ENCODE measurements at regions not wholly inside any gene's neighbourhood (a gene's known extent, or its start where the extent isn't known, plus 50 kb on each side); places are given as distances from the start of the nearest gene placed in this dataset.

GRCh38 chr2:120677221-120677620, 58.4 kb upstream of the GLI2 start:
- no peak overlapping the region for H3K4me3 ChIP-seq
- H3K27me3 ChIP-seq = peaks cover 62% of the 10 kb centered on the region
- 89% methylated on average over 9 of the region's 10 CpGs; no CpG with 5 or more reads in 1 of the 2 donors for WGBS, 2 donors (ENCODE audit: low coverage in 1 of 2)
- no peaks in the 10 kb centered on the region for H3K9me3 ChIP-seq
- H3K27ac ChIP-seq = no peak overlapping the region
- TF ChIP-seq EP300 (IDR thresholded peaks at IDR 0.05) = no peak
- TF ChIP-seq, protein P1, sequence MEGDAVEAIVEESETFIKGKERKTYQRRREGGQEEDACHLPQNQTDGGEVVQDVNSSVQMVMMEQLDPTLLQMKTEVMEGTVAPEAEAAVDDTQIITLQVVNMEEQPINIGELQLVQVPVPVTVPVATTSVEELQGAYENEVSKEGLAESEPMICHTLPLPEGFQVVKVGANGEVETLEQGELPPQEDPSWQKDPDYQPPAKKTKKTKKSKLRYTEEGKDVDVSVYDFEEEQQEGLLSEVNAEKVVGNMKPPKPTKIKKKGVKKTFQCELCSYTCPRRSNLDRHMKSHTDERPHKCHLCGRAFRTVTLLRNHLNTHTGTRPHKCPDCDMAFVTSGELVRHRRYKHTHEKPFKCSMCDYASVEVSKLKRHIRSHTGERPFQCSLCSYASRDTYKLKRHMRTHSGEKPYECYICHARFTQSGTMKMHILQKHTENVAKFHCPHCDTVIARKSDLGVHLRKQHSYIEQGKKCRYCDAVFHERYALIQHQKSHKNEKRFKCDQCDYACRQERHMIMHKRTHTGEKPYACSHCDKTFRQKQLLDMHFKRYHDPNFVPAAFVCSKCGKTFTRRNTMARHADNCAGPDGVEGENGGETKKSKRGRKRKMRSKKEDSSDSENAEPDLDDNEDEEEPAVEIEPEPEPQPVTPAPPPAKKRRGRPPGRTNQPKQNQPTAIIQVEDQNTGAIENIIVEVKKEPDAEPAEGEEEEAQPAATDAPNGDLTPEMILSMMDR (IDR thresholded peaks at IDR 0.05) = no peak
- TF ChIP-seq POLR2A (IDR thresholded peaks at IDR 0.05) = no peak
- TF ChIP-seq POLR2AphosphoS5 (IDR thresholded peaks at IDR 0.05) = no peak
- no peak for ATAC-seq
- H3K36me3 ChIP-seq = no peaks in the 10 kb centered on the region
- H3K4me1 ChIP-seq = peaks cover 0 to 4% (median 0%) of the 10 kb centered on the region in 3 donors

DNA sequence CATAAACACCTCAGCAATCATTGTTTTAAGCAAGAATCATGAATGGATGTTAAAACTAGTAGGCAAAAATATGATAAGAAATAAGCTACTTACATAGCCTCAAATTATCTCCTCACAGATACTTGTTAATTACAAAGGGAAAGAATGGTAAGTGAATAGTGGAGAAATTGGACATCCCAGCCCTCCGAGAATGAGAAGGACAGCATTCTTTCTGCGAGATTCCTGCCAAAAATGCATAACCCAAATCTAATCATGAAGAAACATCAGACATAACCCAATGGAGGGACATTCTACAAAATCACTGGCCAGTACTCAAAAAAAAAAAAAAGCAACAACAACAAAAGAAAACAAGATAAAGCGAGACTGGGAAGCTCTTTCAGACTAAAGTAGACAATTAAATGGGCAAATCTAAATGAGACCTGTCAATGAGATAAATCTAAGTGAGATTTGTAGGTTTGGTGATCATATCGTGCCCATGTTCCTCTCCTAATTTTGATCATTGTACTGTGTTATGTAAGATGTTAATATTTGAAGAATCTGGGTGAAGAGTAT, 57.9 kb upstream of the GLI2 start:
- Histone ChIP-seq H3K4me3 (no peak overlapping the region), H3K27me3 (peaks cover 62% of the 10 kb centered on the region), H3K4me1 (peaks cover 0 to 4% (median 0%) of the 10 kb centered on the region in 3 donors), H3K27ac (no peak overlapping the region), H3K36me3 (no peaks in the 10 kb centered on the region), H3K9me3 (no peaks in the 10 kb centered on the region)
- 53 to 73% methylated on average over 4 of the region's 4 CpGs for WGBS, 2 donors (ENCODE audit: low coverage in 1 of 2)
- no peak for ATAC-seq
- TF ChIP-seq, protein P1 (IDR thresholded peaks at IDR 0.05) = no peak
- no peak for TF ChIP-seq EP300 (IDR thresholded peaks at IDR 0.05)
- TF ChIP-seq POLR2A (IDR thresholded peaks at IDR 0.05) = no peak
- no peak for TF ChIP-seq POLR2AphosphoS5 (IDR thresholded peaks at IDR 0.05)

GRCh38 chr2:120678251-120678650, 57.4 kb upstream of the GLI2 start:
- TF ChIP-seq POLR2A (IDR thresholded peaks at IDR 0.05) = no peak
- TF ChIP-seq, protein P1 (IDR thresholded peaks at IDR 0.05) = no peak
- no peak for TF ChIP-seq POLR2AphosphoS5 (IDR thresholded peaks at IDR 0.05)
- no peak for TF ChIP-seq EP300 (IDR thresholded peaks at IDR 0.05)
- Histone ChIP-seq H3K27ac (no peak overlapping the region), H3K36me3 (no peaks in the 10 kb centered on the region), H3K4me1 (peaks cover 0 to 4% (median 0%) of the 10 kb centered on the region in 3 donors), H3K9me3 (no peaks in the 10 kb centered on the region), H3K4me3 (no peak overlapping the region), H3K27me3 (peaks cover 57% of the 10 kb centered on the region)
- ATAC-seq = no peak
- WGBS, 2 donors (ENCODE audit: low coverage in 1 of 2) = 39 to 54% methylated on average over 5 to 6 of the region's 7 CpGs

DNA sequence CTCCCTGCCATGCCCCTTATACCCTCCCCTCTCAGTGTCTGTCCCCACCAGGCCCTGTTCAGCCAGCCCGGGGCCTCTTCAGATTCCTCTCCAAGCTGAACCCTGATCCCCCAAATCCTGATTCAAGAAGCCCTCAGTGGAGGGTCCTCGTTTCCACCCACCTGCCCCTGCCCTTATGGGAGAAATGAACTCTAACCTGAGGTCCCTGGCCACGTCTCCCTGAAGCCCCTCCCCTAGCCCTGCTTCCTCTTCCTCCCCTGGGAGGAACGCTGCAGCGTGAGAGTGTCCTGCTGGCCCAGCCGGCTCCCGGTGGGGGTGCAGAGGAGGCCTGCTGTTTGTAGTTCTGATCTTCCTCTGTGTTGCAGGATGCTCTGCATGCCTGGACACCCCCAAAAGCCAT, 56.7 kb upstream of the GLI2 start:
- Histone ChIP-seq H3K36me3 (no peaks in the 10 kb centered on the region), H3K27ac (no peak overlapping the region), H3K9me3 (no peaks in the 10 kb centered on the region), H3K4me1 (peaks cover 0 to 6% (median 0%) of the 10 kb centered on the region in 3 donors), H3K4me3 (no peak overlapping the region), H3K27me3 (peaks cover 54% of the 10 kb centered on the region)
- 81 to 100% methylated on average over 1 to 3 of the region's 7 CpGs for WGBS, 2 donors (ENCODE audit: low coverage in 1 of 2)
- no peak for ATAC-seq
- TF ChIP-seq EP300 (IDR thresholded peaks at IDR 0.05) (no peak), POLR2A (IDR thresholded peaks at IDR 0.05) (no peak), POLR2AphosphoS5 (IDR thresholded peaks at IDR 0.05) (no peak)
- TF ChIP-seq, protein P1 (IDR thresholded peaks at IDR 0.05) = no peak

- no peak for ATAC-seq
- Histone ChIP-seq H3K27me3 (peaks cover 49% of the 10 kb centered on the region), H3K27ac (no peak overlapping the region), H3K9me3 (no peaks in the 10 kb centered on the region), H3K4me3 (no peak overlapping the region), H3K4me1 (peaks cover 0 to 9% (median 0%) of the 10 kb centered on the region in 3 donors), H3K36me3 (no peaks in the 10 kb centered on the region)
- TF ChIP-seq, protein P1 (IDR thresholded peaks at IDR 0.05) = no peak
- 100% methylated on average over 2 of the region's 9 CpGs; no CpG with 5 or more reads in 1 of the 2 donors for WGBS, 2 donors (ENCODE audit: low coverage in 1 of 2)
These were observed 56.1 kb upstream of the GLI2 start for GRCh38 chr2:120679526-120679925.

Measured in gastroesophageal sphincter (tissue), 4 donors.